NT2/D1 (cell line): ENCODE measurements at regions not wholly inside any gene's neighbourhood (a gene's known extent, or its start where the extent isn't known, plus 50 kb on each side); places are given as distances from the start of the nearest gene placed in this dataset.

Experiments
- SUZ12 ChIP-seq: IDR thresholded peaks from 2 replicates; pipeline ENCODE4 v1.6.1; 2011; ENCODE audit not compliant: insufficient read length, insufficient read depth; ENCODE audit errors: extremely low read depth
- YY1 ChIP-seq: IDR thresholded peaks from 2 replicates; pipeline ENCODE4 v1.6.1; 2011; ENCODE audit not compliant: insufficient read length, insufficient read depth

DNA sequence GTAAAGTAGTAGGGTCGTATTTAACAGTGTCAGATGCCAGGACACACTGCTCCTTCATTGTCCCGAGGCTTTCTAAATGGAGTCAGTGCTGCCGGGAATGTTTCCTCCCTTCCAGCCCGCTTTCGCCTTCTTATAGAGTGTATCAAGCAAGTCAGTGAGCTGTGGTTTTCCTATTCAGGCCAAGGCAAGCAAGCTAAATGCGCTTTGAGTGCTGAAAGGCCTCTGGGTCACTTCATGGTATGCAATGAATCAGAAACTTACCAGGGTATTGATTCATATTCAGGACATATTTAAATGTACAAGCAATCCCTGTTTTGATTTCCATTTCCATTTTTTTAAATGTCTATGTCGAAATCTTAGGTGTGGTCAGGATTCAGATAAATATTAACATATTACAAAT lies 327.9 kb upstream of the SOX9 start:
- TF ChIP-seq YY1 = no peak
- no peak for TF ChIP-seq SUZ12
